BE2C (cell line): ENCODE measurements at regions not wholly inside any gene's neighbourhood (a gene's known extent, or its start where the extent isn't known, plus 50 kb on each side); places are given as distances from the start of the nearest gene placed in this dataset.

Experiments used
- DNase-seq: peaks from one replicate; pipeline ENCODE4 v3.0.0-alpha.2; 2020
- H3K27me3 ChIP-seq: fragments of 250-450 bp; sonication (Bioruptor Pico); 2 replicates; pipeline ENCODE4 v1.5.1; 2020; ENCODE audit warnings: mild to moderate bottlenecking
- H3K36me3 ChIP-seq: fragments of 250-450 bp; sonication (Bioruptor Pico); 2 replicates; pipeline ENCODE4 v1.5.1; 2020; ENCODE audit warnings: mild to moderate bottlenecking
- H3K4me1 ChIP-seq: fragments of 250-450 bp; sonication (Bioruptor Pico); 2 replicates; pipeline ENCODE4 v1.5.1; 2020
- H3K4me3 ChIP-seq: 2 replicates; pipeline ENCODE4 v1.5.1; 2011; ENCODE audit warnings: low read depth, low read length
- H3K9me3 ChIP-seq: fragments of 250-450 bp; sonication (Bioruptor Pico); 2 replicates; pipeline ENCODE4 v1.5.1; 2020
- TF ChIP-seq, protein P1 (sequence below): IDR thresholded peaks from 2 replicates; pipeline ENCODE4 v1.5.1; 2012; ENCODE audit warnings: mild to moderate bottlenecking, low read depth, low read length

GRCh38 chr6:11480541-11480940, 57.0 kb upstream of the TMEM170B start:
- H3K36me3 ChIP-seq, result no peaks in the 10 kb centered on the region
- no peak overlapping the region for H3K4me3 ChIP-seq
- H3K27me3 ChIP-seq, result no peaks in the 10 kb centered on the region
- H3K4me1 ChIP-seq, result no peaks in the 10 kb centered on the region
- TF ChIP-seq, protein P1, sequence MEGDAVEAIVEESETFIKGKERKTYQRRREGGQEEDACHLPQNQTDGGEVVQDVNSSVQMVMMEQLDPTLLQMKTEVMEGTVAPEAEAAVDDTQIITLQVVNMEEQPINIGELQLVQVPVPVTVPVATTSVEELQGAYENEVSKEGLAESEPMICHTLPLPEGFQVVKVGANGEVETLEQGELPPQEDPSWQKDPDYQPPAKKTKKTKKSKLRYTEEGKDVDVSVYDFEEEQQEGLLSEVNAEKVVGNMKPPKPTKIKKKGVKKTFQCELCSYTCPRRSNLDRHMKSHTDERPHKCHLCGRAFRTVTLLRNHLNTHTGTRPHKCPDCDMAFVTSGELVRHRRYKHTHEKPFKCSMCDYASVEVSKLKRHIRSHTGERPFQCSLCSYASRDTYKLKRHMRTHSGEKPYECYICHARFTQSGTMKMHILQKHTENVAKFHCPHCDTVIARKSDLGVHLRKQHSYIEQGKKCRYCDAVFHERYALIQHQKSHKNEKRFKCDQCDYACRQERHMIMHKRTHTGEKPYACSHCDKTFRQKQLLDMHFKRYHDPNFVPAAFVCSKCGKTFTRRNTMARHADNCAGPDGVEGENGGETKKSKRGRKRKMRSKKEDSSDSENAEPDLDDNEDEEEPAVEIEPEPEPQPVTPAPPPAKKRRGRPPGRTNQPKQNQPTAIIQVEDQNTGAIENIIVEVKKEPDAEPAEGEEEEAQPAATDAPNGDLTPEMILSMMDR, result no peak
- no peak for DNase-seq
- no peaks in the 10 kb centered on the region for H3K9me3 ChIP-seq

GRCh38 chr6:11479296-11479695, 58.3 kb upstream of the TMEM170B start:
- no peaks in the 10 kb centered on the region for H3K9me3 ChIP-seq
- no peak for DNase-seq
- H3K4me1 ChIP-seq, result no peaks in the 10 kb centered on the region
- no peaks in the 10 kb centered on the region for H3K36me3 ChIP-seq
- no peak overlapping the region for H3K4me3 ChIP-seq
- TF ChIP-seq, protein P1, result no peak
- no peaks in the 10 kb centered on the region for H3K27me3 ChIP-seq

GRCh38 chr6:11478586-11478985, 59.0 kb upstream of the TMEM170B start:
- no peak for DNase-seq
- Histone ChIP-seq H3K9me3 (no peaks in the 10 kb centered on the region), H3K27me3 (no peaks in the 10 kb centered on the region), H3K36me3 (no peaks in the 10 kb centered on the region), H3K4me1 (no peaks in the 10 kb centered on the region), H3K4me3 (no peak overlapping the region)
- TF ChIP-seq, protein P1, result no peak

GRCh38 chr6:11475016-11475415, 62.5 kb upstream of the TMEM170B start:
- Histone ChIP-seq H3K4me3 (no peak overlapping the region), H3K27me3 (no peaks in the 10 kb centered on the region), H3K36me3 (no peaks in the 10 kb centered on the region), H3K4me1 (no peaks in the 10 kb centered on the region), H3K9me3 (no peaks in the 10 kb centered on the region; the same call in 1 of the 2 replicates)
- TF ChIP-seq, protein P1, result no peak
- no peak for DNase-seq

DNA sequence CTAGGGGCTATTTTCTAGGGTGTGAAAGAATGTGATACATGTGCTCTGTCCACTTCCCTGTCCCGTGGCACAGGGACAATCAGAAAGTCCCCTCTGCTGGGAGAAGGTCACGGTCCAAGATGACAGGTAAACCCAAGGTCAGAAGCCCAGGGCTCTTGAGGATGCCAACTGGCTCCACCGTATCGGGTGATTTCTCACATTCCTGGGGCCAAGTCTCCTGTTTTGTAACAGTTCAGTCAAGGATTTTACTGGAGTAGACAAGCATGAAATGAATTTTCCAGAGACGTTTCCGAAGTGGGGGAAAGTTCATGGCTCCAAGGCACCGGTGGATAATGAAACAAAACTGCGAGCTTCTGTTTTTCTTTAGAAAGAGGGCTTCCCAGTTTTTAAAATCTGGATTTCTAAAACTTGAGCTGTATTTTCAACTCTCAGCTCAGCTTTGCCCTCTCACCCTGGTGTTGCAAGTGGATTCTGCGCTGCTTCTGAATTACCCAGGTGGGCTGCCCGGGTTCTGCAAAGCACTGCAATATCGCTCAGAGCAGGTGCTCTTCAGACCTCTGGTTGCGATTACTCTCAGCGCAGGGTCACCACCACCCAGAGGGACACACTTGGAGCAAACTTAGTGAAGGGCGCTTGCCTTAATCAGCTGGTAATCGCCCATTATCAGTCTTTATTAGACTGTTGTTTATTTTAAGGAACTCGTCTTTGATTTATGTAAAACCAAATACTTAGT, 64.4 kb upstream of the TMEM170B start:
- H3K27me3 ChIP-seq, result no peaks in the 10 kb centered on the region
- H3K4me3 ChIP-seq, result no peak overlapping the region
- H3K9me3 ChIP-seq, result no peaks in the 10 kb centered on the region; the same call in 1 of the 2 replicates
- TF ChIP-seq, protein P1, result no peak
- no peaks in the 10 kb centered on the region for H3K36me3 ChIP-seq
- no peaks in the 10 kb centered on the region for H3K4me1 ChIP-seq
- DNase-seq, result no peak

GRCh38 chr6:11471261-11471660, 66.3 kb upstream of the TMEM170B start:
- Histone ChIP-seq H3K36me3 (no peaks in the 10 kb centered on the region), H3K9me3 (no peaks in the 10 kb centered on the region; the same call in 1 of the 2 replicates), H3K27me3 (no peaks in the 10 kb centered on the region), H3K4me1 (no peaks in the 10 kb centered on the region), H3K4me3 (no peak overlapping the region)
- TF ChIP-seq, protein P1, result no peak
- DNase-seq, result no peak
